Activated T-cell treated with anti-CD3 and anti-CD28 coated beads, Interleukin-2, amount 50 U/mL, for 4 hours (primary cell): ENCODE measurements at regions not wholly inside any gene's neighbourhood (a gene's known extent, or its start where the extent isn't known, plus 50 kb on each side); places are given as distances from the start of the nearest gene placed in this dataset.

Experiments used
- ATAC-seq, 2 donors: fragments of 200-7000 bp; cut with Tn5 transposase; one replicate each; pipeline ENCODE4 v1.10.0; 2021
- DNase-seq: peaks from one replicate; pipeline ENCODE4 v3.0.0-alpha.2; 2020
- H3K27me3 Mint-ChIP-seq: one replicate; pipeline ENCODE4 v1.8.0; 2021; ENCODE audit warnings: low read depth, mixed read lengths
- H3K36me3 Mint-ChIP-seq: one replicate; pipeline ENCODE4 v1.8.0; 2022; ENCODE audit warnings: mixed read lengths; ENCODE audit not compliant: insufficient read depth
- H3K4me1 Mint-ChIP-seq: one replicate; pipeline ENCODE4 v1.8.0; 2021; ENCODE audit warnings: low read depth, mixed read lengths
- H3K4me3 Mint-ChIP-seq: one replicate; pipeline ENCODE4 v1.8.0; 2021; ENCODE audit warnings: mild to moderate bottlenecking, moderate library complexity, mixed read lengths
- H3K9me3 Mint-ChIP-seq: one replicate; pipeline ENCODE4 v1.8.0; 2021; ENCODE audit warnings: mixed read lengths

GRCh38 chr20:24106150-24106800 is 117.7 kb upstream of the GGTLC1 start:
- Mint-ChIP-seq H3K9me3 (no peaks in the 10 kb centered on the region), H3K36me3 (no peaks in the 10 kb centered on the region), H3K4me1 (peaks cover 6% of the 10 kb centered on the region), H3K27me3 (peaks cover 10% of the 10 kb centered on the region), H3K4me3 (no peak overlapping the region)
- ATAC-seq = no peak
- DNase-seq = no peak

- Mint-ChIP-seq H3K4me1 (peaks cover 12% of the 10 kb centered on the region), H3K4me3 (no peak overlapping the region), H3K9me3 (no peaks in the 10 kb centered on the region), H3K36me3 (no peaks in the 10 kb centered on the region), H3K27me3 (peaks cover 5% of the 10 kb centered on the region)
- DNase-seq (no peak), ATAC-seq (no peak)
These were observed 114.3 kb upstream of the GGTLC1 start for GRCh38 chr20:24102749-24103333.

GRCh38 chr20:24102290-24102689 is 113.7 kb upstream of the GGTLC1 start:
- DNase-seq (no peak), ATAC-seq (no peak)

GRCh38 chr20:24100370-24101011 is 111.9 kb upstream of the GGTLC1 start:
- peak overlapping the region; percentile 20 for H3K4me3 Mint-ChIP-seq
- peak; percentile 45 for DNase-seq
- no peaks in the 10 kb centered on the region for H3K36me3 Mint-ChIP-seq
- H3K4me1 Mint-ChIP-seq = peaks cover 12% of the 10 kb centered on the region
- no peaks in the 10 kb centered on the region for H3K9me3 Mint-ChIP-seq
- peak; percentile 85 to 87 for ATAC-seq
- peaks cover 9% of the 10 kb centered on the region for H3K27me3 Mint-ChIP-seq

More at GRCh38 chr20:24102290-24102689, 113.7 kb upstream of the GGTLC1 start:
- H3K27me3 Mint-ChIP-seq = peaks cover 5% of the 10 kb centered on the region
- no peaks in the 10 kb centered on the region for H3K36me3 Mint-ChIP-seq
- H3K4me3 Mint-ChIP-seq = no peak overlapping the region
- peaks cover 12% of the 10 kb centered on the region for H3K4me1 Mint-ChIP-seq
- H3K9me3 Mint-ChIP-seq = no peaks in the 10 kb centered on the region

- DNase-seq = no peak
- Mint-ChIP-seq H3K4me3 (no peak overlapping the region), H3K9me3 (no peaks in the 10 kb centered on the region), H3K4me1 (peaks cover 12% of the 10 kb centered on the region), H3K27me3 (peaks cover 6% of the 10 kb centered on the region), H3K36me3 (no peaks in the 10 kb centered on the region)
- no peak for ATAC-seq
These were observed 110.3 kb upstream of the GGTLC1 start for GRCh38 chr20:24098886-24099285.

- Mint-ChIP-seq H3K9me3 (no peaks in the 10 kb centered on the region), H3K4me3 (no peak overlapping the region), H3K36me3 (no peaks in the 10 kb centered on the region), H3K27me3 (peaks cover 4% of the 10 kb centered on the region), H3K4me1 (peaks cover 7% of the 10 kb centered on the region)
- DNase-seq (no peak), ATAC-seq (no peak)
These were observed 109.1 kb upstream of the GGTLC1 start for GRCh38 chr20:24097506-24098245.

GRCh38 chr20:24096864-24097450 is 108.4 kb upstream of the GGTLC1 start:
- H3K4me1 Mint-ChIP-seq = peaks cover 6% of the 10 kb centered on the region

GRCh38 chr20:24096264-24096663 is 107.7 kb upstream of the GGTLC1 start:
- Mint-ChIP-seq H3K4me3 (no peak overlapping the region), H3K4me1 (peaks cover 6% of the 10 kb centered on the region), H3K27me3 (peaks cover 8% of the 10 kb centered on the region), H3K36me3 (no peaks in the 10 kb centered on the region), H3K9me3 (no peaks in the 10 kb centered on the region)
- DNase-seq (no peak), ATAC-seq (no peak)

More at GRCh38 chr20:24096864-24097450, 108.4 kb upstream of the GGTLC1 start:
- DNase-seq (no peak), ATAC-seq (no peak)
- H3K36me3 Mint-ChIP-seq = no peaks in the 10 kb centered on the region
- no peaks in the 10 kb centered on the region for H3K9me3 Mint-ChIP-seq
- H3K4me3 Mint-ChIP-seq = no peak overlapping the region
- peaks cover 4% of the 10 kb centered on the region for H3K27me3 Mint-ChIP-seq

GRCh38 chr20:24095756-24096155 is 107.2 kb upstream of the GGTLC1 start:
- Mint-ChIP-seq H3K27me3 (peaks cover 8% of the 10 kb centered on the region), H3K4me3 (no peak overlapping the region), H3K36me3 (no peaks in the 10 kb centered on the region), H3K4me1 (peaks cover 6% of the 10 kb centered on the region), H3K9me3 (no peaks in the 10 kb centered on the region)
- DNase-seq (no peak), ATAC-seq (no peak)

- H3K9me3 Mint-ChIP-seq = no peaks in the 10 kb centered on the region
- peaks cover 3% of the 10 kb centered on the region for H3K4me1 Mint-ChIP-seq
- H3K4me3 Mint-ChIP-seq = no peak overlapping the region
- no peaks in the 10 kb centered on the region for H3K36me3 Mint-ChIP-seq
- ATAC-seq (no peak), DNase-seq (no peak)
- H3K27me3 Mint-ChIP-seq = peaks cover 8% of the 10 kb centered on the region
These were observed 106.7 kb upstream of the GGTLC1 start for GRCh38 chr20:24095303-24095702.

- Mint-ChIP-seq H3K4me3 (no peak overlapping the region), H3K36me3 (no peaks in the 10 kb centered on the region), H3K9me3 (no peaks in the 10 kb centered on the region), H3K4me1 (no peaks in the 10 kb centered on the region), H3K27me3 (peaks cover 4% of the 10 kb centered on the region)
- DNase-seq = no peak
- no peak for ATAC-seq
These were observed 101.0 kb upstream of the GGTLC1 start for GRCh38 chr20:24089576-24089975.

- no peak for ATAC-seq
- Mint-ChIP-seq H3K4me3 (no peak overlapping the region), H3K36me3 (no peaks in the 10 kb centered on the region), H3K4me1 (no peaks in the 10 kb centered on the region), H3K27me3 (no peaks in the 10 kb centered on the region), H3K9me3 (no peaks in the 10 kb centered on the region)
- no peak for DNase-seq
These were observed 97.5 kb upstream of the GGTLC1 start for GRCh38 chr20:24086121-24086520.

- no peak for ATAC-seq
- Mint-ChIP-seq H3K36me3 (no peaks in the 10 kb centered on the region), H3K4me3 (no peak overlapping the region)
These were observed 95.7 kb upstream of the GGTLC1 start for GRCh38 chr20:24084281-24084680.

GRCh38 chr20:24081077-24081476 is 92.5 kb upstream of the GGTLC1 start:
- Mint-ChIP-seq H3K9me3 (no peaks in the 10 kb centered on the region), H3K4me1 (no peaks in the 10 kb centered on the region), H3K36me3 (no peaks in the 10 kb centered on the region), H3K27me3 (no peaks in the 10 kb centered on the region), H3K4me3 (no peak overlapping the region)
- no peak for ATAC-seq
- no peak for DNase-seq

More at GRCh38 chr20:24084281-24084680, 95.7 kb upstream of the GGTLC1 start:
- no peaks in the 10 kb centered on the region for H3K9me3 Mint-ChIP-seq
- DNase-seq = no peak
- no peaks in the 10 kb centered on the region for H3K4me1 Mint-ChIP-seq
- no peaks in the 10 kb centered on the region for H3K27me3 Mint-ChIP-seq
